ENCODE measurements at regions not wholly inside any gene's neighbourhood (a gene's known extent, or its start where the extent isn't known, plus 50 kb on each side); places are given as distances from the start of the nearest gene placed in this dataset.
"Not testable (repeated sequence)": the region's sequence is repeated elsewhere in the genome, so short reads cannot be mapped to it uniquely, and the experiment has no call there.

DNA sequence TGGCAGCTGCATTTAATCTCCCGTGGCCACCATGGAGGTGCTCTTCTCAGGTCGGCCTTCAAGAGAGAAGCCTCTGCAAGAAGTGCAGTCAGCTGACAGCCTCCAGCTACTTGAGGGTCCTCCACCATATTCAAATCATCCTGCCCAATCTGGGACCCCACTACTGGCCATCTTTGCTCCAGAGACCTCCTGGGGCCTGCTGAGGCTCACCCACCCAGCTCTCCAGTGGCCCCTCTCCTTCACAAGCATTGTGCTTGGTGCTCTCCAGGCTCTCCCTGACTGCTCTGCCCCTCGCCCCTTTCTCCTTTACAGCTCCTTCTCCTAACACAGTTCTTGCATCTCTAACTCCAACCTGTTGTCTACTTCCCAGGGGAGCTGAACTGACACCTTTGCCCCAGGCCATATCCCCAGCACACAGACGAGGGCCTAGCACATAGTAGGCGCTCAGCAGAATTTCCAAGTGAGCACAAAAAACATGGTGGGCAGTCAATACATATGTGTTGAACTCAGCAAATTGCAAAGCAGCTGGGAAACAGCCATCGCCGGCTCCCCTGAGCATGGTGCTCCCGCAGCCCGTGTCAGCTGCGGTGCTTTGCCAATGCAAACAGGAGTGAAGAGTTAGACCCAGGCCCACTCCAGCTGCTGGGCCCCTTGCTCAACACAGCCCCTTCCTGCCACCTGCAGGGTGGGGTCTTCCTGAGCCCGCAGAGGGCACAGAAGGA lies 102.2 kb downstream of the TNFRSF13B start:
- not testable (repeated sequence) for TF ChIP-seq POLR2AphosphoS5 (IDR thresholded peaks at IDR 0.05; ENCODE audit: low read depth, low read length); RCOR1 (IDR thresholded peaks at IDR 0.05; ENCODE audit: low read length); EZH2phosphoT487 (IDR thresholded peaks at IDR 0.05; ENCODE audit: borderline replicate concordance, low read depth); NFIC (IDR thresholded peaks at IDR 0.05; ENCODE audit: borderline replicate concordance); SMC3 (IDR thresholded peaks at IDR 0.05; ENCODE audit: low read depth, low read length); GABPA (IDR thresholded peaks at IDR 0.05; ENCODE audit: low read depth)
- TF ChIP-seq, protein P1, sequence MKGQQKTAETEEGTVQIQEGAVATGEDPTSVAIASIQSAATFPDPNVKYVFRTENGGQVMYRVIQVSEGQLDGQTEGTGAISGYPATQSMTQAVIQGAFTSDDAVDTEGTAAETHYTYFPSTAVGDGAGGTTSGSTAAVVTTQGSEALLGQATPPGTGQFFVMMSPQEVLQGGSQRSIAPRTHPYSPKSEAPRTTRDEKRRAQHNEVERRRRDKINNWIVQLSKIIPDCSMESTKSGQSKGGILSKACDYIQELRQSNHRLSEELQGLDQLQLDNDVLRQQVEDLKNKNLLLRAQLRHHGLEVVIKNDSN (IDR thresholded peaks at IDR 0.05; ENCODE audit: borderline replicate concordance, low read depth), result not testable (repeated sequence)
- TF ChIP-seq, protein P2, sequence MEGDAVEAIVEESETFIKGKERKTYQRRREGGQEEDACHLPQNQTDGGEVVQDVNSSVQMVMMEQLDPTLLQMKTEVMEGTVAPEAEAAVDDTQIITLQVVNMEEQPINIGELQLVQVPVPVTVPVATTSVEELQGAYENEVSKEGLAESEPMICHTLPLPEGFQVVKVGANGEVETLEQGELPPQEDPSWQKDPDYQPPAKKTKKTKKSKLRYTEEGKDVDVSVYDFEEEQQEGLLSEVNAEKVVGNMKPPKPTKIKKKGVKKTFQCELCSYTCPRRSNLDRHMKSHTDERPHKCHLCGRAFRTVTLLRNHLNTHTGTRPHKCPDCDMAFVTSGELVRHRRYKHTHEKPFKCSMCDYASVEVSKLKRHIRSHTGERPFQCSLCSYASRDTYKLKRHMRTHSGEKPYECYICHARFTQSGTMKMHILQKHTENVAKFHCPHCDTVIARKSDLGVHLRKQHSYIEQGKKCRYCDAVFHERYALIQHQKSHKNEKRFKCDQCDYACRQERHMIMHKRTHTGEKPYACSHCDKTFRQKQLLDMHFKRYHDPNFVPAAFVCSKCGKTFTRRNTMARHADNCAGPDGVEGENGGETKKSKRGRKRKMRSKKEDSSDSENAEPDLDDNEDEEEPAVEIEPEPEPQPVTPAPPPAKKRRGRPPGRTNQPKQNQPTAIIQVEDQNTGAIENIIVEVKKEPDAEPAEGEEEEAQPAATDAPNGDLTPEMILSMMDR (IDR thresholded peaks at IDR 0.05), result not testable (repeated sequence)
- TF ChIP-seq, protein P3, sequence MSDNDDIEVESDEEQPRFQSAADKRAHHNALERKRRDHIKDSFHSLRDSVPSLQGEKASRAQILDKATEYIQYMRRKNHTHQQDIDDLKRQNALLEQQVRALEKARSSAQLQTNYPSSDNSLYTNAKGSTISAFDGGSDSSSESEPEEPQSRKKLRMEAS (IDR thresholded peaks at IDR 0.05; ENCODE audit: low read depth), result not testable (repeated sequence)

Measured in SK-N-SH (cell line).